ENCODE measurements at regions not wholly inside any gene's neighbourhood (a gene's known extent, or its start where the extent isn't known, plus 50 kb on each side); places are given as distances from the start of the nearest gene placed in this dataset.

- Histone ChIP-seq H2BK120ac (ENCODE audit: insufficient read depth, low read length, poor library complexity) (no peak overlapping the region), H3K27ac (ENCODE audit: low read depth, low read length) (no peak overlapping the region), H3K4me1 (ENCODE audit: control insufficient read depth in 1 of 2, insufficient read depth in 2 of 2, low read length in 2 of 2) (no peaks in the 10 kb centered on the region), H3K18ac (ENCODE audit: low read length) (no peak overlapping the region), H2AFZ (ENCODE audit: insufficient read depth, low read length, poor library complexity) (no peak overlapping the region), H2BK5ac (ENCODE audit: low read depth, low read length, poor library complexity) (no peak overlapping the region), H3K9me3 (ENCODE audit: insufficient read depth, low read depth, low read length) (peaks cover 3% of the 10 kb centered on the region), H3K14ac (ENCODE audit: low read length) (no peak overlapping the region), H3K4me3 (ENCODE audit: low read depth, low read length) (no peak overlapping the region), H3K23ac (ENCODE audit: low read length) (no peak overlapping the region), H4K12ac (ENCODE audit: low read depth, low read length) (no peak overlapping the region), H3K4me2 (ENCODE audit: low read length) (no peak overlapping the region), H2BK12ac (ENCODE audit: low read length) (no peak overlapping the region), H4K8ac (ENCODE audit: low read depth, low read length) (no peak overlapping the region), H4K91ac (ENCODE audit: low read depth, low read length) (no peak overlapping the region), H2AK5ac (ENCODE audit: low read length) (no peak overlapping the region), H3K9ac (ENCODE audit: low read length) (no peak overlapping the region), H3K4ac (ENCODE audit: low read depth, low read length) (no peak overlapping the region), H3K79me1 (ENCODE audit: low read length) (no peaks in the 10 kb centered on the region), H3K36me3 (ENCODE audit: control insufficient read depth in 1 of 2, insufficient read depth in 2 of 2, low read length in 2 of 2) (no peaks in the 10 kb centered on the region), H3K79me2 (ENCODE audit: control insufficient read depth, insufficient read depth, low read length, poor library complexity) (no peaks in the 10 kb centered on the region), H3K27me3 (ENCODE audit: insufficient read depth, low read length) (no peaks in the 10 kb centered on the region)
- no peak for DNase-seq
- WGBS (ENCODE audit: extremely low coverage, insufficient coverage, insufficient read length) = no CpG with 5 or more reads among the region's 3 CpGs
Measured at GRCh38 chr10:10850214-10850613, 167.5 kb upstream of the CELF2 start.

GRCh38 chr10:10852464-10852863 lies 165.2 kb upstream of the CELF2 start:
- Histone ChIP-seq H2BK5ac (ENCODE audit: low read depth, low read length, poor library complexity) (no peak overlapping the region), H3K4ac (ENCODE audit: low read depth, low read length) (no peak overlapping the region), H3K9me3 (ENCODE audit: insufficient read depth, low read depth, low read length) (peaks cover 3% of the 10 kb centered on the region), H3K4me2 (ENCODE audit: low read length) (no peak overlapping the region), H3K27me3 (ENCODE audit: insufficient read depth, low read length) (no peaks in the 10 kb centered on the region), H2BK120ac (ENCODE audit: insufficient read depth, low read length, poor library complexity) (no peak overlapping the region), H4K12ac (ENCODE audit: low read depth, low read length) (no peak overlapping the region), H4K91ac (ENCODE audit: low read depth, low read length) (no peak overlapping the region), H3K9ac (ENCODE audit: low read length) (no peak overlapping the region), H2AK5ac (ENCODE audit: low read length) (no peak overlapping the region), H3K4me1 (ENCODE audit: control insufficient read depth in 1 of 2, insufficient read depth in 2 of 2, low read length in 2 of 2) (no peaks in the 10 kb centered on the region), H3K36me3 (ENCODE audit: control insufficient read depth in 1 of 2, insufficient read depth in 2 of 2, low read length in 2 of 2) (no peaks in the 10 kb centered on the region), H3K14ac (ENCODE audit: low read length) (no peak overlapping the region), H3K23ac (ENCODE audit: low read length) (no peak overlapping the region), H2BK12ac (ENCODE audit: low read length) (no peak overlapping the region), H4K8ac (ENCODE audit: low read depth, low read length) (no peak overlapping the region), H3K79me1 (ENCODE audit: low read length) (no peaks in the 10 kb centered on the region), H3K27ac (ENCODE audit: low read depth, low read length) (no peak overlapping the region), H3K4me3 (ENCODE audit: low read depth, low read length) (no peak overlapping the region), H3K79me2 (ENCODE audit: control insufficient read depth, insufficient read depth, low read length, poor library complexity) (no peaks in the 10 kb centered on the region), H3K18ac (ENCODE audit: low read length) (no peak overlapping the region), H2AFZ (ENCODE audit: insufficient read depth, low read length, poor library complexity) (no peak overlapping the region)
- no peak for DNase-seq
- WGBS (ENCODE audit: extremely low coverage, insufficient coverage, insufficient read length) = no CpG with 5 or more reads among the region's 4 CpGs

GRCh38 chr10:10853954-10854353 lies 163.7 kb upstream of the CELF2 start:
- no peak overlapping the region for H2AK5ac ChIP-seq (ENCODE audit: low read length)
- no peaks in the 10 kb centered on the region for H3K79me1 ChIP-seq (ENCODE audit: low read length)
- no peak overlapping the region for H2BK120ac ChIP-seq (ENCODE audit: insufficient read depth, low read length, poor library complexity)
- H3K9me3 ChIP-seq (ENCODE audit: insufficient read depth, low read depth, low read length) = peaks cover 3% of the 10 kb centered on the region
- no peak overlapping the region for H4K8ac ChIP-seq (ENCODE audit: low read depth, low read length)
- no peak for DNase-seq
- no peaks in the 10 kb centered on the region for H3K36me3 ChIP-seq (ENCODE audit: control insufficient read depth in 1 of 2, insufficient read depth in 2 of 2, low read length in 2 of 2)
- H4K12ac ChIP-seq (ENCODE audit: low read depth, low read length) = no peak overlapping the region
- H3K4me2 ChIP-seq (ENCODE audit: low read length) = no peak overlapping the region
- no peak overlapping the region for H3K18ac ChIP-seq (ENCODE audit: low read length)
- no peaks in the 10 kb centered on the region for H3K4me1 ChIP-seq (ENCODE audit: control insufficient read depth in 1 of 2, insufficient read depth in 2 of 2, low read length in 2 of 2)
- no peak overlapping the region for H3K4me3 ChIP-seq (ENCODE audit: low read depth, low read length)
- H3K27me3 ChIP-seq (ENCODE audit: insufficient read depth, low read length) = no peaks in the 10 kb centered on the region
- H3K27ac ChIP-seq (ENCODE audit: low read depth, low read length) = no peak overlapping the region
- H3K23ac ChIP-seq (ENCODE audit: low read length) = no peak overlapping the region
- no peak overlapping the region for H2BK12ac ChIP-seq (ENCODE audit: low read length)
- WGBS (ENCODE audit: extremely low coverage, insufficient coverage, insufficient read length) = no CpG with 5 or more reads among the region's 3 CpGs
- no peak overlapping the region for H3K14ac ChIP-seq (ENCODE audit: low read length)
- H4K91ac ChIP-seq (ENCODE audit: low read depth, low read length) = no peak overlapping the region
- no peak overlapping the region for H2BK5ac ChIP-seq (ENCODE audit: low read depth, low read length, poor library complexity)
- no peak overlapping the region for H3K4ac ChIP-seq (ENCODE audit: low read depth, low read length)
- no peaks in the 10 kb centered on the region for H3K79me2 ChIP-seq (ENCODE audit: control insufficient read depth, insufficient read depth, low read length, poor library complexity)
- no peak overlapping the region for H3K9ac ChIP-seq (ENCODE audit: low read length)
- no peak overlapping the region for H2AFZ ChIP-seq (ENCODE audit: insufficient read depth, low read length, poor library complexity)

- H3K9ac ChIP-seq (ENCODE audit: low read length) = no peak overlapping the region
- no peak overlapping the region for H2BK12ac ChIP-seq (ENCODE audit: low read length)
- H2AK5ac ChIP-seq (ENCODE audit: low read length) = no peak overlapping the region
- H3K27me3 ChIP-seq (ENCODE audit: insufficient read depth, low read length) = no peaks in the 10 kb centered on the region
- H3K4me1 ChIP-seq (ENCODE audit: control insufficient read depth in 1 of 2, insufficient read depth in 2 of 2, low read length in 2 of 2) = no peaks in the 10 kb centered on the region
- H3K18ac ChIP-seq (ENCODE audit: low read length) = no peak overlapping the region
- H3K14ac ChIP-seq (ENCODE audit: low read length) = no peak overlapping the region
- no peak overlapping the region for H3K27ac ChIP-seq (ENCODE audit: low read depth, low read length)
- H3K79me1 ChIP-seq (ENCODE audit: low read length) = no peaks in the 10 kb centered on the region
- no peaks in the 10 kb centered on the region for H3K36me3 ChIP-seq (ENCODE audit: control insufficient read depth in 1 of 2, insufficient read depth in 2 of 2, low read length in 2 of 2)
- H4K91ac ChIP-seq (ENCODE audit: low read depth, low read length) = no peak overlapping the region
- no peak overlapping the region for H2AFZ ChIP-seq (ENCODE audit: insufficient read depth, low read length, poor library complexity)
- H4K12ac ChIP-seq (ENCODE audit: low read depth, low read length) = no peak overlapping the region
- H4K8ac ChIP-seq (ENCODE audit: low read depth, low read length) = no peak overlapping the region
- no peak overlapping the region for H3K4me3 ChIP-seq (ENCODE audit: low read depth, low read length)
- no peaks in the 10 kb centered on the region for H3K79me2 ChIP-seq (ENCODE audit: control insufficient read depth, insufficient read depth, low read length, poor library complexity)
- no peak overlapping the region for H3K4ac ChIP-seq (ENCODE audit: low read depth, low read length)
- H2BK5ac ChIP-seq (ENCODE audit: low read depth, low read length, poor library complexity) = no peak overlapping the region
- no peak overlapping the region for H2BK120ac ChIP-seq (ENCODE audit: insufficient read depth, low read length, poor library complexity)
- no peak for DNase-seq
- peaks cover 3% of the 10 kb centered on the region for H3K9me3 ChIP-seq (ENCODE audit: insufficient read depth, low read depth, low read length)
- no CpG with 5 or more reads among the region's 4 CpGs for WGBS (ENCODE audit: extremely low coverage, insufficient coverage, insufficient read length)
- no peak overlapping the region for H3K23ac ChIP-seq (ENCODE audit: low read length)
- no peak overlapping the region for H3K4me2 ChIP-seq (ENCODE audit: low read length)
Measured at GRCh38 chr10:10854725-10855124, 162.9 kb upstream of the CELF2 start.
